ENCODE measurements at regions not wholly inside any gene's neighbourhood (a gene's known extent, or its start where the extent isn't known, plus 50 kb on each side); places are given as distances from the start of the nearest gene placed in this dataset.
"Not testable (repeated sequence)": the region's sequence is repeated elsewhere in the genome, so short reads cannot be mapped to it uniquely, and the experiment has no call there.

- DNase-seq (ENCODE audit: low spot score): no peak
- TF ChIP-seq CTCF (IDR thresholded peaks at IDR 0.05; ENCODE audit: extremely low read depth, missing control alignments): no peak
These were observed 96.8 kb upstream of the IFNG-AS1 start for GRCh38 chr12:67892259-67893021.

- no peak for TF ChIP-seq CTCF (IDR thresholded peaks at IDR 0.05; ENCODE audit: extremely low read depth, missing control alignments)
- DNase-seq (ENCODE audit: low spot score): no peak
These were observed 96.1 kb upstream of the IFNG-AS1 start for GRCh38 chr12:67893022-67893580.

- DNase-seq (ENCODE audit: low spot score): not testable (repeated sequence)
These were observed 88.8 kb upstream of the IFNG-AS1 start for GRCh38 chr12:67900418-67900817.

- no peak for DNase-seq (ENCODE audit: low spot score)
- no peak for TF ChIP-seq CTCF (IDR thresholded peaks at IDR 0.05; ENCODE audit: extremely low read depth, missing control alignments)
These were observed 80.1 kb upstream of the IFNG-AS1 start for GRCh38 chr12:67909091-67909531.

- TF ChIP-seq CTCF (IDR thresholded peaks at IDR 0.05; ENCODE audit: extremely low read depth, missing control alignments): no peak
- no peak for DNase-seq (ENCODE audit: low spot score)
These were observed 79.6 kb upstream of the IFNG-AS1 start for GRCh38 chr12:67909681-67910080.

GRCh38 chr12:67910360-67911274, 78.6 kb upstream of the IFNG-AS1 start:
- no peak for DNase-seq (ENCODE audit: low spot score)
- TF ChIP-seq CTCF (IDR thresholded peaks at IDR 0.05; ENCODE audit: extremely low read depth, missing control alignments): no peak

GRCh38 chr12:67911275-67911600, 78.0 kb upstream of the IFNG-AS1 start:
- DNase-seq (ENCODE audit: low spot score): no peak
- no peak for TF ChIP-seq CTCF (IDR thresholded peaks at IDR 0.05; ENCODE audit: extremely low read depth, missing control alignments)
